Epidermal melanocyte (primary cell): ENCODE measurements at regions not wholly inside any gene's neighbourhood (a gene's known extent, or its start where the extent isn't known, plus 50 kb on each side); places are given as distances from the start of the nearest gene placed in this dataset.
"Not testable (repeated sequence)": the region's sequence is repeated elsewhere in the genome, so short reads cannot be mapped to it uniquely, and the experiment has no call there.

Experiments
- DNase-seq: peaks from one replicate; pipeline ENCODE4 v3.0.0; 2011; ENCODE audit warnings: low spot score; ENCODE audit not compliant: insufficient read length

GRCh38 chrX:12052109-12052508, 86.2 kb upstream of the FRMPD4 start:
- no peak for DNase-seq

GRCh38 chrX:12058087-12058486, 80.2 kb upstream of the FRMPD4 start:
- DNase-seq = no peak

GRCh38 chrX:12060489-12061260, 77.6 kb upstream of the FRMPD4 start:
- DNase-seq = no peak

GRCh38 chrX:12065251-12065650, 73.0 kb upstream of the FRMPD4 start:
- DNase-seq = no peak

- DNase-seq = no peak
Measured at GRCh38 chrX:12076046-12076445, 62.2 kb upstream of the FRMPD4 start.

- DNase-seq = peak; percentile 17
Measured at GRCh38 chrX:12080265-12080664, 58.0 kb upstream of the FRMPD4 start.

- DNase-seq = not testable (repeated sequence)
Measured at GRCh38 chrX:12082959-12083358, 55.3 kb upstream of the FRMPD4 start.
